Keratinocyte (primary cell): ENCODE measurements at regions not wholly inside any gene's neighbourhood (a gene's known extent, or its start where the extent isn't known, plus 50 kb on each side); places are given as distances from the start of the nearest gene placed in this dataset.
"Not testable (repeated sequence)": the region's sequence is repeated elsewhere in the genome, so short reads cannot be mapped to it uniquely, and the experiment has no call there.

Experiments
- DNase-seq: peaks from one replicate; pipeline ENCODE4 v3.0.0-alpha.2; 2011; ENCODE audit warnings: low read depth, missing footprints, low spot score
- FAIRE-seq: peaks from 2 replicates; lab custom pipeline; 2011; peaks lifted over from hg19 to GRCh38; lab: Jason Lieb, UNC
- H2AFZ ChIP-seq: 2 replicates; pipeline ENCODE4 v1.6.0; 2012; ENCODE audit warnings: low read length, control low read depth, inconsistent platforms; ENCODE audit not compliant: control insufficient read depth
- H3K27ac ChIP-seq: 2 replicates; pipeline ENCODE4 v1.5.1; 2011; ENCODE audit warnings: low read length; ENCODE audit not compliant: control insufficient read depth, insufficient read depth
- H3K27me3 ChIP-seq: 3 replicates; pipeline ENCODE4 v1.6.0; 2011; ENCODE audit warnings: low read length; ENCODE audit not compliant: control insufficient read depth, insufficient read depth; ENCODE audit errors: extremely low read depth
- H3K36me3 ChIP-seq, 2 experiments: 2 replicates in 1 of 2; 3 replicates in 1 of 2; pipeline ENCODE4 v1.5.1; 2011; ENCODE audit warnings: low read length in 2 of 2, mild to moderate bottlenecking in 1 of 2; ENCODE audit not compliant: control insufficient read depth in 2 of 2, insufficient read depth in 2 of 2; ENCODE audit errors: extremely low read depth in 1 of 2
- H3K4me1 ChIP-seq: 3 replicates; pipeline ENCODE4 v1.5.1; 2011; ENCODE audit warnings: low read length; ENCODE audit not compliant: control insufficient read depth, insufficient read depth; ENCODE audit errors: extremely low read depth
- H3K4me2 ChIP-seq: 3 replicates; pipeline ENCODE4 v1.6.0; 2011; ENCODE audit warnings: low read depth, low read length; ENCODE audit not compliant: control insufficient read depth, insufficient read depth; ENCODE audit errors: extremely low read depth
- H3K4me3 ChIP-seq, 3 experiments: fragments of 200-600 bp in 1 of 3; sonication (generic) in 1 of 3; 2 replicates in 2 of 3; 3 replicates in 1 of 3; pipeline ENCODE4 v1.5.1; 2011 to 2016; ENCODE audit warnings: low read length in 3 of 3, mild to moderate bottlenecking in 3 of 3, control low read depth in 2 of 3, inconsistent platforms in 1 of 3, low read depth in 1 of 3, mixed read lengths in 1 of 3, mixed run types in 1 of 3, moderate library complexity in 1 of 3; ENCODE audit not compliant: control insufficient read depth in 2 of 3, insufficient read depth in 2 of 3; ENCODE audit errors: extremely low read depth in 1 of 3
- H3K79me2 ChIP-seq: 2 replicates; pipeline ENCODE4 v1.6.0; 2012; ENCODE audit warnings: low read length; ENCODE audit not compliant: control insufficient read depth, insufficient read depth
- H3K9ac ChIP-seq: 3 replicates; pipeline ENCODE4 v1.6.0; 2011; ENCODE audit warnings: low read length; ENCODE audit not compliant: control insufficient read depth, insufficient read depth; ENCODE audit errors: extremely low read depth
- H3K9me1 ChIP-seq: 3 replicates; pipeline ENCODE4 v1.6.0; 2011; ENCODE audit warnings: low read length; ENCODE audit not compliant: control insufficient read depth, insufficient read depth; ENCODE audit errors: extremely low read depth
- H3K9me3 ChIP-seq: 2 replicates; pipeline ENCODE4 v1.5.1; 2012; ENCODE audit warnings: low read depth, low read length; ENCODE audit not compliant: control insufficient read depth
- H4K20me1 ChIP-seq: 3 replicates; pipeline ENCODE4 v1.6.0; 2011; ENCODE audit warnings: low read length; ENCODE audit not compliant: control insufficient read depth, insufficient read depth; ENCODE audit errors: extremely low read depth
- EZH2 ChIP-seq: IDR thresholded peaks from one replicate; pipeline ENCODE4 v1.6.1; 2012; ENCODE audit warnings: inconsistent platforms, mild to moderate bottlenecking, low read length, moderate library complexity
- dilution Hi-C: fragments of 300-500 bp; cut with MboI; formaldehyde crosslinking; loops from one replicate; pipeline ENCODE4 v1.7.0; 2020; ENCODE audit warnings: low sequenced_read_pairs; ENCODE audit not compliant: extremely low pct_ligation_motif_present
- TF ChIP-seq, protein P1 (sequence below), 3 experiments: IDR thresholded peaks in 1 of 3; conservative IDR thresholded peaks in 1 of 3; optimal IDR thresholded peaks in 1 of 3; 2 replicates in 2 of 3; 3 replicates in 1 of 3; pipeline versions ENCODE3 to v1.5.1; 2011; ENCODE audit warnings: low read length in 3 of 3, mild to moderate bottlenecking in 3 of 3, moderate library complexity in 2 of 3, control low read depth in 1 of 3, inconsistent platforms in 1 of 3; ENCODE audit not compliant: insufficient read depth in 2 of 3; ENCODE audit errors: extremely low read depth in 1 of 3

DNA sequence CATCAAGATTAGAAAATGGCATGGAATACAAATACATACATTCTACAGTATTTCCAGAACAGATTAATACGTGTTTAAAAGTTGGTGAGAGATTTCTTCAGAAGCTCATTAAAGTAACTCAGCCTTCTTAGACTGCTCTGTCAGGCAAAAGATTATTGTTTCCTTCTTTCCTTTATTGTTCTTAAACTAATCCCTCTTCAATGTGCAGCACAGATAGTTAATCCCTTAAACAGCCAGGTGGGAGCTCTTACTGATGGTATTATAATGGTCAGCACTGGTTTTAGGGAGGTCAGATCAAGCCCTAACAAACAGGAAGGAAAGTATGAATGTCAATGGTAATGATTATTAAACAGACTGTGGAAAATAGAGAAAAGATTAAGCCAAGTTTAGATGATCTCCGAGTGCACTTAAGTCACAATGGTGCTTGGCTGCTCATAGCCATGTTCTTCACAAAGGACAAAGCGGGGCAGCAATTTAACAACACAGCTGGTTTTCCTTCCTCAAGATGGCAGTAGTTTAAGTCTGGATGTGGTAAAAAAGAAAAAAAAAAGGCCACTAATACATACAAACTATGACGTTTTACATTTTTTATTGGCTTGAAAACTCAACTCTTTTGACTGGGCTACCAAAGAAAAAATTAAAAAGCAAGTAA is 992.6 kb downstream of the PCDH9 start:
- H3K4me2 ChIP-seq = no peak overlapping the region
- no peaks in the 10 kb centered on the region for H3K9me1 ChIP-seq
- H3K27me3 ChIP-seq = no peaks in the 10 kb centered on the region
- H3K36me3 ChIP-seq = no peaks in the 10 kb centered on the region
- H3K79me2 ChIP-seq = no peaks in the 10 kb centered on the region
- H3K9me3 ChIP-seq = no peaks in the 10 kb centered on the region
- H3K9ac ChIP-seq = no peak overlapping the region
- FAIRE-seq (no peak), DNase-seq (no peak)
- H3K4me1 ChIP-seq = no peaks in the 10 kb centered on the region
- no peak overlapping the region for H2AFZ ChIP-seq
- H3K27ac ChIP-seq = no peak overlapping the region
- H4K20me1 ChIP-seq = no peaks in the 10 kb centered on the region
- dilution Hi-C loops = no loop called here
- H3K4me3 ChIP-seq = no peak overlapping the region
- TF ChIP-seq, protein P1, sequence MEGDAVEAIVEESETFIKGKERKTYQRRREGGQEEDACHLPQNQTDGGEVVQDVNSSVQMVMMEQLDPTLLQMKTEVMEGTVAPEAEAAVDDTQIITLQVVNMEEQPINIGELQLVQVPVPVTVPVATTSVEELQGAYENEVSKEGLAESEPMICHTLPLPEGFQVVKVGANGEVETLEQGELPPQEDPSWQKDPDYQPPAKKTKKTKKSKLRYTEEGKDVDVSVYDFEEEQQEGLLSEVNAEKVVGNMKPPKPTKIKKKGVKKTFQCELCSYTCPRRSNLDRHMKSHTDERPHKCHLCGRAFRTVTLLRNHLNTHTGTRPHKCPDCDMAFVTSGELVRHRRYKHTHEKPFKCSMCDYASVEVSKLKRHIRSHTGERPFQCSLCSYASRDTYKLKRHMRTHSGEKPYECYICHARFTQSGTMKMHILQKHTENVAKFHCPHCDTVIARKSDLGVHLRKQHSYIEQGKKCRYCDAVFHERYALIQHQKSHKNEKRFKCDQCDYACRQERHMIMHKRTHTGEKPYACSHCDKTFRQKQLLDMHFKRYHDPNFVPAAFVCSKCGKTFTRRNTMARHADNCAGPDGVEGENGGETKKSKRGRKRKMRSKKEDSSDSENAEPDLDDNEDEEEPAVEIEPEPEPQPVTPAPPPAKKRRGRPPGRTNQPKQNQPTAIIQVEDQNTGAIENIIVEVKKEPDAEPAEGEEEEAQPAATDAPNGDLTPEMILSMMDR (optimal IDR thresholded peaks at IDR 0.05 in 1 of 3, IDR thresholded peaks at IDR 0.05 in 1 of 3, conservative IDR thresholded peaks at IDR 0.05 in 1 of 3; ENCODE audit: extremely low read depth in 1 of 3, insufficient read depth in 2 of 3, low read length in 3 of 3) = no peak
- no peak for TF ChIP-seq EZH2

DNA sequence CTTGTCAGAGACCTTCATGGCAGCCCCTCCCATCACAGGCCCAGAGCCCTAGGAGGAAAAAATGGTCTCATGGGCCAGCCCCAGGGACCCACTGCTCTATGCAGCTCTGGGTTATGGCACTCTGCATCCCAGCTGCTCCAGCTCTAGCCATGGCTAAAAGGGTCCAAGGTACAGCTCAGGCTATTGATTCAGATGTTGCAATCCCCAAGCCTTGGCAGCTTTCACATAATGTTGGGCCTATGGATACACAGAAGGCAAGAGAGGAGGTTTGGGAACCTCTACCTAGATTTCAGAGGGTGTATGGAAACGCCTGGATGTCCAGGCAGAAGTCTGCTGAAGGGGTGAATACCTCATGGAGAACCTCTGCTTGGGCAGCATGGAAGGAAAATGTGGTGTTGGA is 996.0 kb downstream of the PCDH9 start:
- no peaks in the 10 kb centered on the region for H4K20me1 ChIP-seq
- no peaks in the 10 kb centered on the region for H3K9me1 ChIP-seq
- H3K27ac ChIP-seq = no peak overlapping the region
- dilution Hi-C loops = no loop called here
- no peak overlapping the region for H2AFZ ChIP-seq
- H3K9me3 ChIP-seq = no peaks in the 10 kb centered on the region
- H3K27me3 ChIP-seq = no peaks in the 10 kb centered on the region
- no peak overlapping the region for H3K4me2 ChIP-seq
- H3K36me3 ChIP-seq = no peaks in the 10 kb centered on the region
- H3K9ac ChIP-seq = no peak overlapping the region
- no peak for DNase-seq
- H3K4me3 ChIP-seq = no peak overlapping the region
- H3K79me2 ChIP-seq = no peaks in the 10 kb centered on the region
- FAIRE-seq = no peak
- H3K4me1 ChIP-seq = no peaks in the 10 kb centered on the region
- TF ChIP-seq, protein P1 (optimal IDR thresholded peaks at IDR 0.05 in 1 of 3, IDR thresholded peaks at IDR 0.05 in 1 of 3, conservative IDR thresholded peaks at IDR 0.05 in 1 of 3; ENCODE audit: extremely low read depth in 1 of 3, insufficient read depth in 2 of 3, low read length in 3 of 3) = no peak
- no peak for TF ChIP-seq EZH2

DNA sequence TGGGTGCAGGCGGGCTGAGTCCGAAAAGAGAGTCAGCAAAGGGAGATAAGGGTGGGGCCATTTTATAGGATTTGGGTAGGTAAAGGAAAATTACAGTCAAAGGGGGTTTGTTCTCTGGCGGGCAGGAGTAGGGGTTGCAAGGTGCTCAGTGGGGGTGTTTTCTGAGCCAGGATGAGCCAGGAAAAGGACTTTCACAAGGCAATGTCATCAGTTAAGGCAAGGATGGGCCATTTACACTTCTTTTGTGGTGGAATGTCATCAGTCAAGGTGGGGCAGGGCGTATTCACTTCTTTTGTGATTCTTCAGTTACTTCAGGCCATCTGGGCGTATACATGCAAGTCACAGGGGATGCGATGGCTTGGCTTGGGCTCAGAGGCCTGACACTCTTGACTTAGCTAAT is 998.2 kb downstream of the PCDH9 start:
- H3K36me3 ChIP-seq, H3K27me3 ChIP-seq, H3K4me1 ChIP-seq, H3K79me2 ChIP-seq, H3K27ac ChIP-seq, dilution Hi-C loops, H3K9ac ChIP-seq, H3K9me1 ChIP-seq, DNase-seq, FAIRE-seq, H4K20me1 ChIP-seq, H3K4me2 ChIP-seq, H3K4me3 ChIP-seq, H2AFZ ChIP-seq, H3K9me3 ChIP-seq: not testable (repeated sequence)
